ENCODE measurements at regions not wholly inside any gene's neighbourhood (a gene's known extent, or its start where the extent isn't known, plus 50 kb on each side); places are given as distances from the start of the nearest gene placed in this dataset.

DNA sequence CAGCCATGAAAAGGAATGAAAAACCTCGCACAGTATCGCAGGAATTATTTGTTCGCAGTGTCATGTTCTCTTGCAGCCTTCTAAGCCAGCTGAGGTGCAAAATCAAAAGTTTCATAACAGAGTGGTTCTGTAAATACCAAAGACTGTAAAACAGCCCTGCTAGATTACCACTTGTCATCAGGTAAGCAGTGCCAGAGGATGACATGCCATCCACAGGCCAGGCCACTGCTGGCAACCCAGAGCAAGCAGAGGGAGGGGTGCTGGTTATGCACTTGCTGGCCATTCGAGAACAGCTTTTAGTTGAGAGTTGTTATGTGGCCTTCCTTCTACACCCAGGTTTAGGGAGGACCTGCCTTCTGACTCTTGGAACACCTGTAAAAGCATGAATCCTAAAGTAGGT is 114.3 kb upstream of the MGAT5 start:
- TF ChIP-seq, protein P1, sequence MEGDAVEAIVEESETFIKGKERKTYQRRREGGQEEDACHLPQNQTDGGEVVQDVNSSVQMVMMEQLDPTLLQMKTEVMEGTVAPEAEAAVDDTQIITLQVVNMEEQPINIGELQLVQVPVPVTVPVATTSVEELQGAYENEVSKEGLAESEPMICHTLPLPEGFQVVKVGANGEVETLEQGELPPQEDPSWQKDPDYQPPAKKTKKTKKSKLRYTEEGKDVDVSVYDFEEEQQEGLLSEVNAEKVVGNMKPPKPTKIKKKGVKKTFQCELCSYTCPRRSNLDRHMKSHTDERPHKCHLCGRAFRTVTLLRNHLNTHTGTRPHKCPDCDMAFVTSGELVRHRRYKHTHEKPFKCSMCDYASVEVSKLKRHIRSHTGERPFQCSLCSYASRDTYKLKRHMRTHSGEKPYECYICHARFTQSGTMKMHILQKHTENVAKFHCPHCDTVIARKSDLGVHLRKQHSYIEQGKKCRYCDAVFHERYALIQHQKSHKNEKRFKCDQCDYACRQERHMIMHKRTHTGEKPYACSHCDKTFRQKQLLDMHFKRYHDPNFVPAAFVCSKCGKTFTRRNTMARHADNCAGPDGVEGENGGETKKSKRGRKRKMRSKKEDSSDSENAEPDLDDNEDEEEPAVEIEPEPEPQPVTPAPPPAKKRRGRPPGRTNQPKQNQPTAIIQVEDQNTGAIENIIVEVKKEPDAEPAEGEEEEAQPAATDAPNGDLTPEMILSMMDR (IDR thresholded peaks at IDR 0.05): no peak
- TF ChIP-seq EZH2 (IDR thresholded peaks at IDR 0.05; ENCODE audit: borderline replicate concordance, insufficient read depth, low read depth, low read length, poor library complexity, severe bottlenecking): no peak
